HCT116 (cell line): ENCODE measurements at regions not wholly inside any gene's neighbourhood (a gene's known extent, or its start where the extent isn't known, plus 50 kb on each side); places are given as distances from the start of the nearest gene placed in this dataset.

Experiments
- ATAC-seq: fragments of 200-7000 bp; cut with Tn5 transposase; 2 replicates; pipeline ENCODE4 v1.9.1; 2020; ENCODE audit warnings: mild to moderate bottlenecking, moderate library complexity
- BruUV-seq: library from RNA; stranded (reverse); fragments of 400-500 nt; replicated peaks from 2 replicates; lab custom pipeline; 2021; lab: Mats Ljungman, UMichigan
- CTCF ChIA-PET: fragments of 300-600 bp; sonication (Branson Sonifier 250); formaldehyde crosslinking; loops from one replicate; lab custom pipeline; 2021; ENCODE audit warnings: antibody characterized with exemption; lab: Charles Lee
- POLR2A ChIA-PET: fragments of 300-600, 350-600 bp; sonication (Branson Sonifier 250); formaldehyde crosslinking; loops from one replicate; lab custom pipeline; 2021; ENCODE audit warnings: antibody characterized with exemption; lab: Charles Lee
- RAD21 ChIA-PET, 2 experiments: fragments of 300-600 bp; sonication (Branson Sonifier 250); formaldehyde crosslinking; loops; one replicate each; lab custom pipeline; 2023; ENCODE audit warnings: low total read pairs in 2 of 2; ENCODE audit not compliant: uncharacterized antibody in 2 of 2, unreplicated experiment in 2 of 2, low non-redundant PET in 1 of 2; lab: Charles Lee
- DNase-seq: peaks from one replicate; pipeline ENCODE4 v3.0.0-alpha.2; 2010; ENCODE audit warnings: low read depth, low spot score
- H2AFZ ChIP-seq: fragments of 200-600 bp; shearing (Covaris generic), sonication (generic); 2 replicates; pipeline ENCODE4 v1.6.1; 2017; ENCODE audit warnings: low read depth, mixed run types, mixed read lengths, antibody characterized with exemption, low read length; ENCODE audit not compliant: poor library complexity, severe bottlenecking
- H3K27ac ChIP-seq: 2 replicates; pipeline ENCODE4 v1.5.1; 2012; ENCODE audit warnings: low read depth, low read length
- H3K27me3 ChIP-seq: fragments of 200-600 bp; sonication (generic); 2 replicates; pipeline ENCODE4 v1.6.1; 2016; ENCODE audit warnings: mixed run types, low read length, mixed read lengths; ENCODE audit not compliant: insufficient read depth
- H3K36me3 ChIP-seq, 2 experiments: fragments of 200-500 bp in 1 of 2; fragments of 200-600 bp in 1 of 2; sonication (Bioruptor generic) in 1 of 2; sonication (generic) in 1 of 2; 2 replicates each; pipeline versions ENCODE4 v1.5.1 to v1.6.1; 2014 to 2016; ENCODE audit warnings: low read length in 2 of 2, inconsistent platforms in 1 of 2, mixed read lengths in 1 of 2, mixed run types in 1 of 2; ENCODE audit not compliant: insufficient read depth in 2 of 2, control insufficient read depth in 1 of 2
- H3K4me1 ChIP-seq, 2 experiments: fragments of 200-600 bp in 1 of 2; sonication (generic) in 1 of 2; 2 replicates each; pipeline versions ENCODE4 v1.5.1 to v1.6.1; 2012 to 2017; ENCODE audit warnings: low read length in 2 of 2, inconsistent platforms in 1 of 2, mild to moderate bottlenecking in 1 of 2, mixed read lengths in 1 of 2, mixed run types in 1 of 2, moderate library complexity in 1 of 2; ENCODE audit not compliant: insufficient read depth in 2 of 2, control insufficient read depth in 1 of 2
- H3K4me2 ChIP-seq: fragments of 200-600 bp; sonication (generic); 2 replicates; pipeline ENCODE4 v1.6.1; 2017; ENCODE audit warnings: mixed run types, low read length, mixed read lengths
- H3K4me3 ChIP-seq, 2 experiments: fragments of 200-600 bp in 1 of 2; sonication (generic) in 1 of 2; replicated peaks in 1 of 2; 2 replicates each; pipeline ENCODE4 v1.5.1; 2011 to 2016; ENCODE audit warnings: low read length in 2 of 2, control low read depth in 1 of 2, low read depth in 1 of 2, mild to moderate bottlenecking in 1 of 2, mixed read lengths in 1 of 2, mixed run types in 1 of 2
- H3K79me2 ChIP-seq: fragments of 200-600 bp; sonication (generic); 2 replicates; pipeline ENCODE4 v1.6.1; 2017; ENCODE audit warnings: mild to moderate bottlenecking, mixed run types, low read length, moderate library complexity, mixed read lengths; ENCODE audit not compliant: insufficient read depth
- H3K9ac ChIP-seq: fragments of 200-600 bp; sonication (generic); 2 replicates; pipeline ENCODE4 v1.6.1; 2016; ENCODE audit warnings: low read length, mixed read lengths
- H3K9me2 ChIP-seq: fragments of 200-600 bp; sonication (generic), shearing (Covaris generic); 2 replicates; pipeline ENCODE4 v1.6.1; 2017; ENCODE audit warnings: mixed run types, mild to moderate bottlenecking, moderate library complexity; ENCODE audit not compliant: insufficient read depth
- H3K9me3 ChIP-seq, 2 experiments: fragments of 200-500 bp in 1 of 2; fragments of 200-600 bp in 1 of 2; sonication (Bioruptor generic) in 1 of 2; sonication (generic) in 1 of 2; 2 replicates each; pipeline ENCODE4 v1.6.1; 2014 to 2017; ENCODE audit warnings: low read length in 2 of 2, mixed read lengths in 2 of 2, inconsistent platforms in 1 of 2, low read depth in 1 of 2, mild to moderate bottlenecking in 1 of 2, mixed run types in 1 of 2, moderate library complexity in 1 of 2; ENCODE audit not compliant: control insufficient read depth in 1 of 2, insufficient read depth in 1 of 2
- H4K20me1 ChIP-seq: fragments of 200-600 bp; sonication (generic), shearing (Covaris generic); 2 replicates; pipeline ENCODE4 v1.6.1; 2017; ENCODE audit warnings: mixed run types, mild to moderate bottlenecking, moderate library complexity; ENCODE audit not compliant: insufficient read depth
- CEBPB ChIP-seq: IDR thresholded peaks from 2 replicates; pipeline ENCODE4 v1.6.1; 2012; ENCODE audit warnings: low read depth
- EZH2 ChIP-seq: fragments of 200-600 bp; sonication (generic); IDR thresholded peaks from 2 replicates; pipeline ENCODE4 v1.6.1; 2017; ENCODE audit warnings: antibody characterized with exemption, mixed run types
- MAX ChIP-seq: IDR thresholded peaks from 2 replicates; pipeline ENCODE4 v1.6.1; 2012
- POLR2AphosphoS5 ChIP-seq: IDR thresholded peaks from 2 replicates; pipeline ENCODE4 v1.6.1; 2011; ENCODE audit warnings: mild to moderate bottlenecking, low read depth, low read length, moderate library complexity
- REST ChIP-seq: IDR thresholded peaks from 2 replicates; pipeline ENCODE4 v1.6.1; 2012; ENCODE audit warnings: low read depth
- SIN3A ChIP-seq: IDR thresholded peaks from 2 replicates; pipeline ENCODE4 v1.6.1; 2012; ENCODE audit warnings: low read depth
- ZFX ChIP-seq: fragments of 450-650 bp; IDR thresholded peaks from 2 replicates; pipeline ENCODE4 v1.6.1; 2017
- intact Hi-C: fragments of 100-400 bp; cut with micrococcal nuclease; formaldehyde crosslinking; loops from 2 replicates; pipeline ENCODE4 v1.10.0; 2022

- RAD21 ChIA-PET: no interaction called here
- CTCF ChIA-PET: no interaction called here
- BruUV-seq: no TSS peak
- peaks cover 14 to 15% of the 10 kb centered on the region in 2 experiments; a peak in 3 of 4 replicates for H3K4me1 ChIP-seq
- no peaks in the 10 kb centered on the region for H3K27me3 ChIP-seq
- H3K9ac ChIP-seq: no peak overlapping the region
- no peak for TF ChIP-seq MAX
- no peak for TF ChIP-seq SIN3A
- TF ChIP-seq EZH2: no peak
- TF ChIP-seq POLR2AphosphoS5: no peak
- H3K79me2 ChIP-seq: no peaks in the 10 kb centered on the region
- DNase-seq: no peak
- H3K36me3 ChIP-seq: no peaks in the 10 kb centered on the region
- intact Hi-C loops: no loop called here
- no peak overlapping the region for H3K27ac ChIP-seq
- no peaks in the 10 kb centered on the region for H3K9me3 ChIP-seq
- no peak overlapping the region for H3K4me3 ChIP-seq
- H3K4me2 ChIP-seq: peak overlapping the region; percentile 55
- POLR2A ChIA-PET: no interaction called here
- no peak; the same call in 1 of the 2 replicates for ATAC-seq
- H2AFZ ChIP-seq: no peak overlapping the region
- H4K20me1 ChIP-seq: no peaks in the 10 kb centered on the region
- no peaks in the 10 kb centered on the region for H3K9me2 ChIP-seq
Measured at GRCh38 chr6:22036699-22037098, 260.1 kb downstream of the PRL start.

GRCh38 chr6:22041797-22042480 is 254.9 kb downstream of the PRL start:
- no peaks in the 10 kb centered on the region for H3K36me3 ChIP-seq
- H3K79me2 ChIP-seq: no peaks in the 10 kb centered on the region
- H3K27me3 ChIP-seq: no peaks in the 10 kb centered on the region
- RAD21 ChIA-PET: no interaction called here
- intact Hi-C loops: no loop called here
- DNase-seq: no peak
- no peak overlapping the region for H3K9ac ChIP-seq
- H3K9me2 ChIP-seq: no peaks in the 10 kb centered on the region
- no peak overlapping the region for H3K27ac ChIP-seq
- no peak overlapping the region for H2AFZ ChIP-seq
- no TSS peak for BruUV-seq
- no peak for TF ChIP-seq ZFX
- TF ChIP-seq REST: no peak
- TF ChIP-seq MAX: no peak
- no peak for TF ChIP-seq CEBPB
- CTCF ChIA-PET: no interaction called here
- H3K4me1 ChIP-seq: peaks cover under 1 to 1% of the 10 kb centered on the region in 2 experiments; a peak in 2 of 4 replicates
- H3K4me2 ChIP-seq: no peak overlapping the region
- no peaks in the 10 kb centered on the region for H3K9me3 ChIP-seq
- no peaks in the 10 kb centered on the region for H4K20me1 ChIP-seq
- POLR2A ChIA-PET: no interaction called here
- no peak overlapping the region for H3K4me3 ChIP-seq
- no peak for ATAC-seq
